Neuronal stem cell (in vitro differentiated cells): ENCODE measurements at regions not wholly inside any gene's neighbourhood (a gene's known extent, or its start where the extent isn't known, plus 50 kb on each side); places are given as distances from the start of the nearest gene placed in this dataset.

Experiments
- DNase-seq: peaks from one replicate; pipeline ENCODE4 v3.0.0-alpha.2; 2013; ENCODE audit warnings: low spot score
- H2AFZ ChIP-seq: one replicate; pipeline ENCODE4 v1.6.1; 2013; ENCODE audit warnings: mild to moderate bottlenecking, low read length, inconsistent platforms
- H2AK5ac ChIP-seq: 2 replicates; pipeline ENCODE4 v1.6.1; 2013; ENCODE audit warnings: low read depth, mild to moderate bottlenecking, inconsistent platforms, low read length, moderate library complexity, mixed read lengths
- H2BK120ac ChIP-seq: 2 replicates; pipeline ENCODE4 v1.6.1; 2013; ENCODE audit warnings: low read depth, mild to moderate bottlenecking, inconsistent platforms, low read length, moderate library complexity, mixed read lengths
- H2BK12ac ChIP-seq: one replicate; pipeline ENCODE4 v1.6.1; 2013; ENCODE audit warnings: low read length, inconsistent platforms
- H2BK15ac ChIP-seq: 2 replicates; pipeline ENCODE4 v1.6.1; 2013; ENCODE audit warnings: mild to moderate bottlenecking, low read length, inconsistent platforms, mixed read lengths
- H2BK5ac ChIP-seq: one replicate; pipeline ENCODE4 v1.6.1; 2013; ENCODE audit warnings: inconsistent platforms, mild to moderate bottlenecking, low read length, moderate library complexity
- H3K14ac ChIP-seq: one replicate; pipeline ENCODE4 v1.6.1; 2013; ENCODE audit warnings: low read length, inconsistent platforms
- H3K18ac ChIP-seq: 2 replicates; pipeline ENCODE4 v1.6.1; 2013; ENCODE audit warnings: low read length, inconsistent platforms
- H3K23ac ChIP-seq: 2 replicates; pipeline ENCODE4 v1.6.1; 2013; ENCODE audit warnings: low read depth, mild to moderate bottlenecking, mixed read lengths, low read length, inconsistent platforms; ENCODE audit not compliant: poor library complexity
- H3K27ac ChIP-seq: replicated peaks from 3 replicates; pipeline ENCODE4 v1.5.1; 2013; ENCODE audit warnings: low read length, inconsistent platforms
- H3K27me3 ChIP-seq, 3 experiments: 2 replicates each; pipeline ENCODE4 v1.6.1; 2013; ENCODE audit warnings: low read length in 3 of 3, mild to moderate bottlenecking in 2 of 3, inconsistent platforms in 1 of 3, low read depth in 1 of 3, mixed read lengths in 1 of 3, moderate library complexity in 1 of 3; ENCODE audit not compliant: control insufficient read depth in 3 of 3, insufficient read depth in 3 of 3
- H3K36me3 ChIP-seq, 2 donors: replicated peaks in 1 of 2; 2 replicates each; pipeline ENCODE4 v1.6.1; 2013; ENCODE audit warnings: low read length in 2 of 2; ENCODE audit not compliant: control insufficient read depth in 2 of 2, insufficient read depth in 2 of 2
- H3K4ac ChIP-seq: 2 replicates; pipeline ENCODE4 v1.6.1; 2013; ENCODE audit warnings: inconsistent platforms, mild to moderate bottlenecking, low read length, moderate library complexity
- H3K4me1 ChIP-seq, 2 donors: 1 replicate in 1 of 2; 2 replicates in 1 of 2; pipeline ENCODE4 v1.6.1; 2013; ENCODE audit warnings: low read length in 2 of 2, low read depth in 1 of 2; ENCODE audit not compliant: control insufficient read depth in 2 of 2, insufficient read depth in 1 of 2
- H3K4me2 ChIP-seq: one replicate; pipeline ENCODE4 v1.6.1; 2013; ENCODE audit warnings: mild to moderate bottlenecking, low read length, inconsistent platforms; ENCODE audit not compliant: insufficient read depth, poor library complexity, severe bottlenecking
- H3K4me3 ChIP-seq, 2 donors: 2 replicates each; pipeline ENCODE4 v1.5.1; 2013; ENCODE audit warnings: low read length in 2 of 2, mild to moderate bottlenecking in 2 of 2, inconsistent platforms in 1 of 2, moderate library complexity in 1 of 2
- H3K79me1 ChIP-seq: one replicate; pipeline ENCODE4 v1.6.1; 2013; ENCODE audit warnings: low read depth, mild to moderate bottlenecking, inconsistent platforms, low read length, moderate library complexity
- H3K9ac ChIP-seq: one replicate; pipeline ENCODE4 v1.6.1; 2013; ENCODE audit warnings: mild to moderate bottlenecking, low read depth, low read length, inconsistent platforms; ENCODE audit not compliant: poor library complexity
- H3K9me3 ChIP-seq, 2 donors: replicated peaks in 1 of 2; 2 replicates each; pipeline versions ENCODE3 to v1.6.1; 2013; ENCODE audit warnings: low read length in 2 of 2, mild to moderate bottlenecking in 2 of 2, inconsistent platforms in 1 of 2, low read depth in 1 of 2, mixed read lengths in 1 of 2, moderate library complexity in 1 of 2; ENCODE audit not compliant: control insufficient read depth in 2 of 2, insufficient read depth in 1 of 2
- H4K8ac ChIP-seq: one replicate; pipeline ENCODE4 v1.6.1; 2013; ENCODE audit warnings: low read depth, mild to moderate bottlenecking, inconsistent platforms, low read length, moderate library complexity
- H4K91ac ChIP-seq: one replicate; pipeline ENCODE4 v1.6.1; 2013; ENCODE audit warnings: low read length, low read depth, mild to moderate bottlenecking, inconsistent platforms; ENCODE audit not compliant: poor library complexity
- WGBS, 2 donors: extraction: QIAGEN DNeasy Blood & Tissue Kit; methylation state at CpG; one replicate each; pipeline ENCODE4 v1.1.7; 2013; ENCODE audit warnings: missing lambda C conversion rate in 2 of 2, mixed read lengths in 1 of 2; ENCODE audit not compliant: insufficient read length in 2 of 2, insufficient replicate concordance in 1 of 2; ENCODE audit errors: extremely low coverage in 2 of 2; 5-methylcytosine and 5-hydroxymethylcytosine counted together

DNA sequence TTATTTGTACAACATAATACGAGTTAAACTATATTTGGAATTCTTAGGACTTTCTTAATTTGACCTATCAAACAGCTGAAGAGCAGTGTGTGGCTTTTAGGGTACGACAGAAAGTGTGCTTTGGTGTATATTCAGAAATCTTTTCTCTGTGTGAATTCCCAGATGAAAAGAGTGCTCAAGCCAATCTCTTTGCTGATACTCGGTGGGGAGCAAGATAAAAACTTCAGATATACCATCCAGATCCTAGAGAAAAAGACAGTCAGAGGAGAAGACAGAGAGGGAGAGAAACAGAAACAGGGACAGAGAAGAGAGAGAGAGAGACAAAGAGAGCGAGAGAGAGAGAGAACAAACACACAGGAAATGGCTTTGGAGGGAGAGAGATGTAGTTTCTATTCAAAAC is 658.3 kb upstream of the CPEB2 start:
- no peaks in the 10 kb centered on the region for H3K9me3 ChIP-seq
- H3K4me3 ChIP-seq: no peak overlapping the region
- no peak overlapping the region for H3K9ac ChIP-seq
- no peak overlapping the region for H3K4me2 ChIP-seq
- H4K91ac ChIP-seq: no peak overlapping the region
- no peak overlapping the region for H2BK5ac ChIP-seq
- H3K18ac ChIP-seq: no peak overlapping the region
- H2AFZ ChIP-seq: no peak overlapping the region
- H2BK15ac ChIP-seq: no peak overlapping the region
- H4K8ac ChIP-seq: no peak overlapping the region
- no peak overlapping the region for H2BK120ac ChIP-seq
- H3K27ac ChIP-seq: no peak overlapping the region
- no peak overlapping the region for H3K23ac ChIP-seq
- H3K36me3 ChIP-seq: no peaks in the 10 kb centered on the region
- no peaks in the 10 kb centered on the region for H3K27me3 ChIP-seq
- no CpG with 5 or more reads among the region's 4 CpGs for WGBS, 2 donors
- no peak overlapping the region for H3K4ac ChIP-seq
- no peak overlapping the region for H2AK5ac ChIP-seq
- H3K14ac ChIP-seq: no peak overlapping the region
- H2BK12ac ChIP-seq: no peak overlapping the region
- peaks cover 0 to 1% of the 10 kb centered on the region in 2 donors for H3K4me1 ChIP-seq
- no peak for DNase-seq
- no peaks in the 10 kb centered on the region for H3K79me1 ChIP-seq

- no peak for DNase-seq
These were observed 656.9 kb upstream of the CPEB2 start for GRCh38 chr4:14345356-14345775.

DNA sequence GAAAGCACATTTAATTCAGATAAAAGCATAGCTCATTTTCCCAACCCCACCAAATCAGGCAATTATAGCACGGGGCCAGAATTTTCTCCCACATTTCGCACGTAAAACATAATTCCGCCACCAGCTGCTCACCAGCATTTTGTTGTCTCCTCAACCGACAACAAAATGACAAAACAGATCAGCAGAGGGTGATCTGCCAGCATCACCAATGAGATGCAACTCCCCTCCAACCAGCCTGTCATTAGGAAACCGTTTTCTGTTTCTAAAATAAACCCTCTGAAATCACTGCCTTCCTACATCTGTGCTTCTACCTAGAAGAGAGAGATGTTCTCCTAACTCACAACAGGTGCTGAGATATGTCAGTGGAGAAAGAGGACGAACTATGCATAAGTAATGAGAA is 654.8 kb upstream of the CPEB2 start:
- H3K4me3 ChIP-seq: no peak overlapping the region
- no CpG with 5 or more reads among the region's 7 CpGs for WGBS, 2 donors
- no peak overlapping the region for H2BK15ac ChIP-seq
- no peaks in the 10 kb centered on the region for H3K36me3 ChIP-seq
- no peak overlapping the region for H2AK5ac ChIP-seq
- no peaks in the 10 kb centered on the region for H3K79me1 ChIP-seq
- H2BK5ac ChIP-seq: no peak overlapping the region
- no peak overlapping the region for H3K14ac ChIP-seq
- H4K8ac ChIP-seq: no peak overlapping the region
- H3K18ac ChIP-seq: no peak overlapping the region
- H3K27ac ChIP-seq: no peak overlapping the region
- H3K23ac ChIP-seq: no peak overlapping the region
- no peaks in the 10 kb centered on the region for H3K9me3 ChIP-seq
- no peak for DNase-seq
- no peak overlapping the region for H2BK120ac ChIP-seq
- H3K9ac ChIP-seq: no peak overlapping the region
- H2AFZ ChIP-seq: no peak overlapping the region
- H3K4me1 ChIP-seq: no peaks in the 10 kb centered on the region
- no peak overlapping the region for H2BK12ac ChIP-seq
- H3K27me3 ChIP-seq: no peaks in the 10 kb centered on the region
- H3K4me2 ChIP-seq: no peak overlapping the region
- no peak overlapping the region for H4K91ac ChIP-seq
- H3K4ac ChIP-seq: no peak overlapping the region

More at GRCh38 chr4:14345356-14345775, 656.9 kb upstream of the CPEB2 start:
- no peaks in the 10 kb centered on the region for H3K79me1 ChIP-seq
- H2BK15ac ChIP-seq: no peak overlapping the region
- H3K27me3 ChIP-seq: no peaks in the 10 kb centered on the region
- H2BK5ac ChIP-seq: no peak overlapping the region
- no peak overlapping the region for H3K4me2 ChIP-seq
- H2BK120ac ChIP-seq: no peak overlapping the region
- WGBS, 2 donors: no CpG with 5 or more reads among the region's 1 CpG
- no peak overlapping the region for H3K23ac ChIP-seq
- H3K18ac ChIP-seq: no peak overlapping the region
- no peak overlapping the region for H3K4me3 ChIP-seq
- H4K8ac ChIP-seq: no peak overlapping the region
- no peak overlapping the region for H2BK12ac ChIP-seq
- H2AFZ ChIP-seq: no peak overlapping the region
- no peak overlapping the region for H3K14ac ChIP-seq
- no peaks in the 10 kb centered on the region for H3K36me3 ChIP-seq
- H3K4ac ChIP-seq: no peak overlapping the region
- H4K91ac ChIP-seq: no peak overlapping the region
- no peak overlapping the region for H3K9ac ChIP-seq
- H3K27ac ChIP-seq: no peak overlapping the region
- peaks cover 0 to under 1% of the 10 kb centered on the region in 2 donors for H3K4me1 ChIP-seq
- no peaks in the 10 kb centered on the region for H3K9me3 ChIP-seq
- H2AK5ac ChIP-seq: no peak overlapping the region

- no peaks in the 10 kb centered on the region for H3K9me3 ChIP-seq
- H2BK12ac ChIP-seq: no peak overlapping the region
- no peak overlapping the region for H2BK15ac ChIP-seq
- no peaks in the 10 kb centered on the region for H3K4me1 ChIP-seq
- no peak overlapping the region for H4K8ac ChIP-seq
- H3K23ac ChIP-seq: no peak overlapping the region
- no peak overlapping the region for H2AFZ ChIP-seq
- H4K91ac ChIP-seq: no peak overlapping the region
- H2BK120ac ChIP-seq: no peak overlapping the region
- H3K18ac ChIP-seq: no peak overlapping the region
- H3K4ac ChIP-seq: no peak overlapping the region
- no peak overlapping the region for H3K9ac ChIP-seq
- no peak overlapping the region for H3K4me2 ChIP-seq
- DNase-seq: no peak
- H3K27me3 ChIP-seq: no peaks in the 10 kb centered on the region
- no peaks in the 10 kb centered on the region for H3K36me3 ChIP-seq
- no peak overlapping the region for H3K27ac ChIP-seq
- H3K14ac ChIP-seq: no peak overlapping the region
- no peak overlapping the region for H2AK5ac ChIP-seq
- no peaks in the 10 kb centered on the region for H3K79me1 ChIP-seq
- no peak overlapping the region for H2BK5ac ChIP-seq
- H3K4me3 ChIP-seq: no peak overlapping the region
- WGBS, 2 donors: no CpG with 5 or more reads among the region's 2 CpGs
These were observed 653.8 kb upstream of the CPEB2 start for GRCh38 chr4:14348506-14348905.
